HG03066 (cell line): ENCODE measurements at regions not wholly inside any gene's neighbourhood (a gene's known extent, or its start where the extent isn't known, plus 50 kb on each side); places are given as distances from the start of the nearest gene placed in this dataset.
"Not testable (repeated sequence)": the region's sequence is repeated elsewhere in the genome, so short reads cannot be mapped to it uniquely, and the experiment has no call there.

Experiments used
- ATAC-seq: cut with Tn5 transposase; IDR thresholded peaks from one replicate; pipeline ENCODE4 v1.9.1; 2021; ENCODE audit warnings: low read depth; ENCODE audit not compliant: unreplicated experiment

GRCh38 chr5:143898916-143899591, 87.1 kb downstream of the HMHB1 start:
- ATAC-seq: no peak

- ATAC-seq: no peak
Measured at GRCh38 chr5:143908959-143909358, 97.0 kb downstream of the HMHB1 start.

- ATAC-seq: no peak
Measured at GRCh38 chr5:143913008-143913752, 101.2 kb downstream of the HMHB1 start.

GRCh38 chr5:143914756-143915155, 102.8 kb downstream of the HMHB1 start:
- ATAC-seq: no peak

- ATAC-seq: no peak
Measured at GRCh38 chr5:143916451-143916850, 104.5 kb downstream of the HMHB1 start.

- no peak for ATAC-seq
Measured at GRCh38 chr5:143918961-143919360, 107.0 kb downstream of the HMHB1 start.

GRCh38 chr5:143920772-143921171, 108.8 kb downstream of the HMHB1 start:
- ATAC-seq: no peak

GRCh38 chr5:143921525-143922311, 109.8 kb downstream of the HMHB1 start:
- ATAC-seq: no peak

- no peak for ATAC-seq
Measured at GRCh38 chr5:143922718-143923117, 110.8 kb downstream of the HMHB1 start.

GRCh38 chr5:143923634-143924266, 111.8 kb downstream of the HMHB1 start:
- no peak for ATAC-seq

- ATAC-seq: no peak
Measured at GRCh38 chr5:143924311-143924978, 112.5 kb downstream of the HMHB1 start.

GRCh38 chr5:143924979-143925325, 113.0 kb downstream of the HMHB1 start:
- ATAC-seq: not testable (repeated sequence)

- no peak for ATAC-seq
Measured at GRCh38 chr5:143929486-143929885, 117.5 kb downstream of the HMHB1 start.

- ATAC-seq: no peak
Measured at GRCh38 chr5:143930561-143930960, 118.6 kb downstream of the HMHB1 start.

GRCh38 chr5:143931476-143931875, 119.5 kb downstream of the HMHB1 start:
- ATAC-seq: no peak

- ATAC-seq: no peak
Measured at GRCh38 chr5:143931986-143932385, 120.0 kb downstream of the HMHB1 start.

GRCh38 chr5:143932584-143932983, 120.6 kb downstream of the HMHB1 start:
- no peak for ATAC-seq

- no peak for ATAC-seq
Measured at GRCh38 chr5:143933451-143933850, 121.5 kb downstream of the HMHB1 start.

GRCh38 chr5:143934821-143935220, 122.9 kb downstream of the HMHB1 start:
- ATAC-seq: no peak

- ATAC-seq: no peak
Measured at GRCh38 chr5:143938230-143938629, 126.3 kb downstream of the HMHB1 start.
